HepG2 (cell line): ENCODE measurements at regions not wholly inside any gene's neighbourhood (a gene's known extent, or its start where the extent isn't known, plus 50 kb on each side); places are given as distances from the start of the nearest gene placed in this dataset.

Source experiments
- ATF3 ChIP-seq: sonication (generic); formaldehyde crosslinking; IDR thresholded peaks from 2 replicates; pipeline ENCODE4 v1.4.0; 2020; ENCODE audit warnings: missing genetic modification reagents
- CEBPB ChIP-seq: IDR thresholded peaks from 2 replicates; pipeline ENCODE4 v1.6.1; 2011; ENCODE audit warnings: low read depth, low read length, improper control_type of control experiment, borderline replicate concordance
- CTCF ChIP-seq: sonication (generic); formaldehyde crosslinking; IDR thresholded peaks from 2 replicates; pipeline ENCODE4 v1.5.0; 2020; ENCODE audit warnings: mild to moderate bottlenecking, missing genetic modification reagents, moderate library complexity
- ETV5 ChIP-seq: IDR thresholded peaks from 2 replicates; pipeline ENCODE4 v1.6.1; 2018; ENCODE audit warnings: missing biosample characterization, missing genetic modification reagents, inconsistent platforms, borderline replicate concordance
- FOXA1 ChIP-seq, 2 experiments: fragments of 450-650 bp in 1 of 2; sonication (generic) in 1 of 2; formaldehyde crosslinking in 1 of 2; IDR thresholded peaks; 2 replicates each; pipeline versions ENCODE4 v1.4.0 to v1.6.1; 2016 to 2020; ENCODE audit warnings: missing genetic modification reagents in 1 of 2
- KAT2B ChIP-seq: fragments of 150-350 bp; IDR thresholded peaks from 2 replicates; pipeline ENCODE4 v1.6.1; 2014; ENCODE audit warnings: low read depth, low read length, borderline replicate concordance
- NR2F2 ChIP-seq: IDR thresholded peaks from 2 replicates; pipeline ENCODE4 v1.6.1; 2012; ENCODE audit warnings: low read depth, inconsistent platforms, borderline replicate concordance
- POLR2AphosphoS5 ChIP-seq: IDR thresholded peaks from 2 replicates; pipeline ENCODE4 v1.6.1; 2012; ENCODE audit warnings: low read depth, low read length
- TCF12 ChIP-seq, 2 experiments: fragments of 450-650 bp in 1 of 2; sonication (generic) in 1 of 2; formaldehyde crosslinking in 1 of 2; IDR thresholded peaks; 2 replicates each; pipeline versions ENCODE4 v1.6.1 to v1.8.0; 2017 to 2022; ENCODE audit warnings: antibody characterized with exemption in 1 of 2, mild to moderate bottlenecking in 1 of 2, missing genetic modification reagents in 1 of 2, moderate library complexity in 1 of 2
- THRA ChIP-seq: sonication (generic); formaldehyde crosslinking; IDR thresholded peaks from 2 replicates; pipeline ENCODE4 v1.4.0; 2020; ENCODE audit warnings: missing genetic modification reagents, borderline replicate concordance
- USF2 ChIP-seq, 2 experiments: sonication (generic) in 1 of 2; formaldehyde crosslinking in 1 of 2; IDR thresholded peaks; 2 replicates each; pipeline versions ENCODE4 v1.5.1 to v1.6.1; 2011 to 2020; ENCODE audit warnings: borderline replicate concordance in 1 of 2, low read depth in 1 of 2, low read length in 1 of 2, mild to moderate bottlenecking in 1 of 2, missing genetic modification reagents in 1 of 2, moderate library complexity in 1 of 2
- ZNF138 ChIP-seq: sonication (generic); formaldehyde crosslinking; IDR thresholded peaks from 2 replicates; pipeline ENCODE4 v1.5.0; 2020; ENCODE audit warnings: mild to moderate bottlenecking, low read depth, missing genetic modification reagents
- ZNF740 ChIP-seq: sonication (generic); formaldehyde crosslinking; IDR thresholded peaks from 2 replicates; pipeline ENCODE4 v1.4.0; 2020; ENCODE audit warnings: missing genetic modification reagents
- ZSCAN21 ChIP-seq: sonication (generic); formaldehyde crosslinking; IDR thresholded peaks from 2 replicates; pipeline ENCODE4 v1.8.0; 2022; ENCODE audit warnings: mild to moderate bottlenecking, missing genetic modification reagents, moderate library complexity, borderline replicate concordance

- TF ChIP-seq CTCF (CRISPR knock-in tag) (no peak), THRA (CRISPR knock-in tag) (no peak), POLR2AphosphoS5 (no peak), ATF3 (CRISPR knock-in tag) (no peak), USF2 (IDR thresholded peaks at IDR 0.05; ENCODE audit: low read depth, low read length) (no peak), USF2 (CRISPR knock-in tag; IDR thresholded peaks at IDR 0.05; ENCODE audit: borderline replicate concordance) (no peak), ZNF138 (CRISPR knock-in tag) (no peak), NR2F2 (no peak), ZSCAN21 (CRISPR knock-in tag) (no peak), ZNF740 (CRISPR knock-in tag) (no peak), CEBPB (no peak), FOXA1 (IDR thresholded peaks at IDR 0.05) (no peak), FOXA1 (CRISPR knock-in tag; IDR thresholded peaks at IDR 0.05) (no peak), TCF12 (IDR thresholded peaks at IDR 0.05) (no peak), TCF12 (CRISPR knock-in tag; IDR thresholded peaks at IDR 0.05) (no peak), KAT2B (no peak), ETV5 (CRISPR knock-in tag) (no peak)
Observed at GRCh38 chr2:186966015-186966414, 117.0 kb upstream of the ZSWIM2 start.
